Left ventricle myocardium superior (tissue), 1 donor: ENCODE measurements at regions not wholly inside any gene's neighbourhood (a gene's known extent, or its start where the extent isn't known, plus 50 kb on each side); places are given as distances from the start of the nearest gene placed in this dataset.

ENCODE experiments used
- ATAC-seq: fragments of 200-7000 bp; cut with Tn5 transposase; one replicate; pipeline ENCODE4 v1.9.1; 2020; ENCODE audit warnings: mild to moderate bottlenecking, moderate library complexity
- DNase-seq: peaks from one replicate; pipeline ENCODE4 v3.0.0-alpha.2; 2020
- intact Hi-C: fragments of 100-400 bp; cut with micrococcal nuclease; formaldehyde crosslinking; loops from one replicate; pipeline ENCODE4 v1.11.0; 2022
- donor health status: DM: no; HTN: yes; CAD: no; lungs with severe emphysema.

GRCh38 chr1:218742467-218743262, 397.5 kb downstream of the TGFB2 start:
- ATAC-seq: no peak
- intact Hi-C loops: no loop called here
- DNase-seq: no peak

GRCh38 chr1:218743861-218744505, 398.8 kb downstream of the TGFB2 start:
- intact Hi-C loops: no loop called here

GRCh38 chr1:218748071-218748470, 402.9 kb downstream of the TGFB2 start:
- no peak for DNase-seq
- no peak for ATAC-seq
- intact Hi-C loops: no loop called here

More at GRCh38 chr1:218743861-218744505, 398.8 kb downstream of the TGFB2 start:
- DNase-seq: no peak
- ATAC-seq: no peak

GRCh38 chr1:218750216-218750970, 405.3 kb downstream of the TGFB2 start:
- DNase-seq (no peak), ATAC-seq (no peak)
- intact Hi-C loops: no loop called here

- ATAC-seq (no peak), DNase-seq (no peak)
- intact Hi-C loops: no loop called here
Measured at GRCh38 chr1:218751208-218751948, 406.2 kb downstream of the TGFB2 start.

- ATAC-seq (peak; percentile 83), DNase-seq (peak; percentile 29)
- intact Hi-C loops: no loop called here
Measured at GRCh38 chr1:218752126-218752525, 407.0 kb downstream of the TGFB2 start.

GRCh38 chr1:218754477-218754876, 409.3 kb downstream of the TGFB2 start:
- no peak for ATAC-seq
- no peak for DNase-seq
- intact Hi-C loops: no loop called here

GRCh38 chr1:218755128-218755527, 410.0 kb downstream of the TGFB2 start:
- DNase-seq (no peak), ATAC-seq (no peak)
- intact Hi-C loops: no loop called here

GRCh38 chr1:218759795-218760194, 413.9 kb upstream of the LYPLAL1 start:
- intact Hi-C loops: no loop called here
- DNase-seq (no peak), ATAC-seq (no peak)

GRCh38 chr1:218760601-218761570, 412.8 kb upstream of the LYPLAL1 start:
- no peak for ATAC-seq
- intact Hi-C loops: no loop called here
- no peak for DNase-seq

- ATAC-seq (no peak), DNase-seq (no peak)
- intact Hi-C loops: no loop called here
Measured at GRCh38 chr1:218763538-218763937, 410.1 kb upstream of the LYPLAL1 start.

GRCh38 chr1:218765753-218766152, 407.9 kb upstream of the LYPLAL1 start:
- DNase-seq (no peak), ATAC-seq (no peak)
- intact Hi-C loops: no loop called here

GRCh38 chr1:218771931-218772330, 401.7 kb upstream of the LYPLAL1 start:
- ATAC-seq: no peak
- intact Hi-C loops: no loop called here
- no peak for DNase-seq

GRCh38 chr1:218772575-218772974, 401.1 kb upstream of the LYPLAL1 start:
- ATAC-seq (no peak), DNase-seq (no peak)
- intact Hi-C loops: no loop called here

GRCh38 chr1:218775501-218776021, 398.1 kb upstream of the LYPLAL1 start:
- no peak for DNase-seq
- no peak for ATAC-seq

GRCh38 chr1:218778257-218779126, 395.2 kb upstream of the LYPLAL1 start:
- ATAC-seq: no peak
- intact Hi-C loops: no loop called here
- no peak for DNase-seq

More at GRCh38 chr1:218775501-218776021, 398.1 kb upstream of the LYPLAL1 start:
- intact Hi-C loops: no loop called here
